ENCODE measurements at regions not wholly inside any gene's neighbourhood (a gene's known extent, or its start where the extent isn't known, plus 50 kb on each side); places are given as distances from the start of the nearest gene placed in this dataset.

DNA sequence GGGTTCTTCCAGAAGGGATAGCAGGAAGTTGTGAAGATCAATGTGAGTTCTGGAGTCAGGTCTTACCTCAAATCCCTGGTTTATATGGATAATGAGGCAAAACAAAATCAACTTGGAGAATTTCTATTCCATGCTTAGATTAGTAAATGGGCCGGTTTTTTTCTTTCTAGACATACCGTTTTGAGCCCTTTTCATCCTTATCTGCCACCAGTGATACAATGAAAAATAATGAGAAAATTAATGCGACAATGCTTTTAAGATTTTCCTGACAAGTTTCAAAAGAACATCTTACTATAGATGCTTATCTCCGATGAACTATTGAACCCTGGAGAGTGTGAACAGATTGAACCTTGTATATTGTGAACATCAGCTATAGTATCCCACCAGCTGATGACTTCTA is 262.7 kb downstream of the BTG1 start:
- TF ChIP-seq, protein P1, sequence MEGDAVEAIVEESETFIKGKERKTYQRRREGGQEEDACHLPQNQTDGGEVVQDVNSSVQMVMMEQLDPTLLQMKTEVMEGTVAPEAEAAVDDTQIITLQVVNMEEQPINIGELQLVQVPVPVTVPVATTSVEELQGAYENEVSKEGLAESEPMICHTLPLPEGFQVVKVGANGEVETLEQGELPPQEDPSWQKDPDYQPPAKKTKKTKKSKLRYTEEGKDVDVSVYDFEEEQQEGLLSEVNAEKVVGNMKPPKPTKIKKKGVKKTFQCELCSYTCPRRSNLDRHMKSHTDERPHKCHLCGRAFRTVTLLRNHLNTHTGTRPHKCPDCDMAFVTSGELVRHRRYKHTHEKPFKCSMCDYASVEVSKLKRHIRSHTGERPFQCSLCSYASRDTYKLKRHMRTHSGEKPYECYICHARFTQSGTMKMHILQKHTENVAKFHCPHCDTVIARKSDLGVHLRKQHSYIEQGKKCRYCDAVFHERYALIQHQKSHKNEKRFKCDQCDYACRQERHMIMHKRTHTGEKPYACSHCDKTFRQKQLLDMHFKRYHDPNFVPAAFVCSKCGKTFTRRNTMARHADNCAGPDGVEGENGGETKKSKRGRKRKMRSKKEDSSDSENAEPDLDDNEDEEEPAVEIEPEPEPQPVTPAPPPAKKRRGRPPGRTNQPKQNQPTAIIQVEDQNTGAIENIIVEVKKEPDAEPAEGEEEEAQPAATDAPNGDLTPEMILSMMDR (IDR thresholded peaks at IDR 0.05), result no peak
- no peak for TF ChIP-seq POLR2A (IDR thresholded peaks at IDR 0.05)

All from uterus (tissue), 2 donors.